GM12878 (cell line): ENCODE measurements at regions not wholly inside any gene's neighbourhood (a gene's known extent, or its start where the extent isn't known, plus 50 kb on each side); places are given as distances from the start of the nearest gene placed in this dataset.

Experiments used
- ATAC-seq: fragments of 200-7000 bp; cut with Tn5 transposase; 3 replicates; pipeline ENCODE4 v1.9.1; 2020; ENCODE audit warnings: mild to moderate bottlenecking, moderate library complexity
- BruUV-seq: library from RNA; stranded (reverse); fragments of 400-500 nt; replicated peaks from 2 replicates; lab custom pipeline; 2021; lab: Mats Ljungman, UMichigan
- CTCF ChIA-PET: fragments of 300-600 bp; sonication (Branson Sonifier 250); formaldehyde crosslinking; extraction: SDS; loops from one replicate; lab custom pipeline; 2021; ENCODE audit warnings: inconsistent platforms; lab: Yijun Ruan, JAX
- POLR2A ChIA-PET: fragments of 350-600 bp; formaldehyde crosslinking; extraction: SDS; loops from one replicate; lab custom pipeline; 2021; ENCODE audit warnings: inconsistent platforms; lab: Charles Lee
- RAD21 ChIA-PET: fragments of 300-600 bp; sonication (Branson Sonifier 250); formaldehyde crosslinking; loops from one replicate; lab custom pipeline; 2023; ENCODE audit warnings: antibody characterized with exemption; ENCODE audit not compliant: unreplicated experiment; lab: Charles Lee
- SMC1A ChIA-PET: fragments of 300-600 bp; sonication (Branson Sonifier 250); formaldehyde crosslinking; loops from one replicate; lab custom pipeline; 2023; ENCODE audit not compliant: unreplicated experiment, uncharacterized antibody; lab: Charles Lee
- DNase-seq: peaks from one replicate; pipeline ENCODE4 v3.0.0-alpha.2; 2011; ENCODE audit warnings: low read depth, low spot score
- FAIRE-seq: peaks from 3 replicates; lab custom pipeline; 2011; peaks lifted over from hg19 to GRCh38; lab: Jason Lieb, UNC
- H2AFZ ChIP-seq: 2 replicates; pipeline ENCODE4 v1.6.0; 2011; ENCODE audit warnings: low read depth, low read length, control low read depth; ENCODE audit not compliant: control insufficient read depth
- H3K27ac ChIP-seq: 2 replicates; pipeline ENCODE4 v1.5.1; 2011; ENCODE audit warnings: control low read depth; ENCODE audit not compliant: control insufficient read depth, insufficient read depth
- H3K27me3 ChIP-seq, 2 experiments: replicated peaks in 1 of 2; 2 replicates each; pipeline versions ENCODE4 v1.6.0 to v1.6.1; 2011; ENCODE audit warnings: low read length in 1 of 2; ENCODE audit not compliant: control insufficient read depth in 2 of 2, insufficient read depth in 2 of 2
- H3K36me3 ChIP-seq, 2 experiments: 2 replicates each; pipeline ENCODE4 v1.5.1; 2011; ENCODE audit warnings: low read length in 1 of 2; ENCODE audit not compliant: control insufficient read depth in 2 of 2, insufficient read depth in 2 of 2
- H3K4me1 ChIP-seq: 2 replicates; pipeline ENCODE4 v1.6.1; 2011; ENCODE audit warnings: mild to moderate bottlenecking, low read length, moderate library complexity, mixed read lengths; ENCODE audit not compliant: control insufficient read depth, insufficient read depth
- H3K4me2 ChIP-seq: 2 replicates; pipeline ENCODE4 v1.6.0; 2011; ENCODE audit warnings: control low read depth; ENCODE audit not compliant: control insufficient read depth, insufficient read depth
- H3K4me3 ChIP-seq: fragments of 200-600 bp; sonication (generic); 2 replicates; pipeline ENCODE4 v1.5.1; 2016
- H3K79me2 ChIP-seq: 2 replicates; pipeline ENCODE4 v1.6.0; 2011; ENCODE audit warnings: low read length; ENCODE audit not compliant: control insufficient read depth, insufficient read depth
- H3K9ac ChIP-seq: 2 replicates; pipeline ENCODE4 v1.8.0; 2011; ENCODE audit warnings: low read length, control low read depth, mixed read lengths; ENCODE audit not compliant: control insufficient read depth, insufficient read depth
- H3K9me3 ChIP-seq: replicated peaks from 3 replicates; pipeline ENCODE4 v1.5.1; 2011; ENCODE audit warnings: mild to moderate bottlenecking, low read length; ENCODE audit not compliant: control insufficient read depth, insufficient read depth
- H4K20me1 ChIP-seq: 2 replicates; pipeline ENCODE4 v1.6.0; 2011; ENCODE audit not compliant: control insufficient read depth, insufficient read depth
- BCL11A ChIP-seq: IDR thresholded peaks from 2 replicates; pipeline ENCODE4 v1.6.1; 2011; ENCODE audit warnings: low read depth, low read length
- CHD2 ChIP-seq: IDR thresholded peaks from 2 replicates; pipeline ENCODE4 v1.6.1; 2011; ENCODE audit warnings: low read depth, low read length, improper control_type of control experiment, borderline replicate concordance
- HDAC2 ChIP-seq: fragments of 200-600 bp; sonication (generic); IDR thresholded peaks from 2 replicates; pipeline ENCODE4 v1.6.1; 2017
- KLF5 ChIP-seq: fragments of 450-650 bp; IDR thresholded peaks from 2 replicates; pipeline ENCODE4 v1.6.1; 2014; ENCODE audit warnings: mild to moderate bottlenecking; ENCODE audit not compliant: partially characterized antibody
- LARP7 ChIP-seq: fragments of 450-650 bp; IDR thresholded peaks from 2 replicates; pipeline ENCODE4 v1.6.1; 2017; ENCODE audit warnings: mild to moderate bottlenecking
- MAX ChIP-seq: IDR thresholded peaks from 2 replicates; pipeline ENCODE4 v1.6.1; 2012; ENCODE audit warnings: low read depth, low read length, improper control_type of control experiment
- MYC ChIP-seq: IDR thresholded peaks from 2 replicates; pipeline ENCODE4 v1.6.1; 2011; ENCODE audit warnings: mild to moderate bottlenecking, low read length, moderate library complexity, inconsistent platforms; ENCODE audit not compliant: insufficient read depth, insufficient replicate concordance, insufficient read length, severe bottlenecking
- NFXL1 ChIP-seq: fragments of 450-650 bp; IDR thresholded peaks from 2 replicates; pipeline ENCODE4 v1.6.1; 2017; ENCODE audit warnings: antibody characterized with exemption, mild to moderate bottlenecking, borderline replicate concordance
- NR2C2 ChIP-seq: IDR thresholded peaks from 2 replicates; pipeline ENCODE4 v1.6.1; 2011; ENCODE audit warnings: borderline replicate concordance, low read depth; ENCODE audit not compliant: control insufficient read depth, insufficient read length
- PAX8 ChIP-seq: fragments of 450-650 bp; IDR thresholded peaks from 2 replicates; pipeline ENCODE4 v1.6.1; 2017; ENCODE audit warnings: mild to moderate bottlenecking, moderate library complexity
- PBX3 ChIP-seq: IDR thresholded peaks from 2 replicates; pipeline ENCODE4 v1.6.1; 2011; ENCODE audit warnings: mild to moderate bottlenecking, low read depth, low read length, moderate library complexity; ENCODE audit not compliant: insufficient replicate concordance
- POU2F2 ChIP-seq: IDR thresholded peaks from 3 replicates; pipeline ENCODE4 v1.6.1; 2011; ENCODE audit warnings: low read depth, mild to moderate bottlenecking, low read length, borderline replicate concordance
- RELA ChIP-seq: fragments of 450-650 bp; IDR thresholded peaks from 2 replicates; pipeline ENCODE4 v1.8.0; 2014; ENCODE audit warnings: borderline replicate concordance; ENCODE audit not compliant: partially characterized antibody
- TBL1XR1 ChIP-seq: IDR thresholded peaks from 2 replicates; pipeline ENCODE4 v1.6.1; 2012; ENCODE audit warnings: low read depth, low read length, improper control_type of control experiment
- TCF3 ChIP-seq: IDR thresholded peaks from 2 replicates; pipeline ENCODE4 v1.6.1; 2012; ENCODE audit warnings: low read depth, mild to moderate bottlenecking, low read length, borderline replicate concordance; ENCODE audit not compliant: insufficient read depth
- WRNIP1 ChIP-seq: IDR thresholded peaks from 2 replicates; pipeline ENCODE4 v1.6.1; 2011; ENCODE audit warnings: low read depth, low read length, improper control_type of control experiment, borderline replicate concordance
- ZNF384 ChIP-seq: IDR thresholded peaks from 2 replicates; pipeline ENCODE4 v1.6.1; 2012; ENCODE audit warnings: low read depth, mild to moderate bottlenecking, low read length, improper control_type of control experiment, borderline replicate concordance
- WGBS: methylation state at CpG from one replicate; pipeline ENCODE4 v1.1.6; 2016; ENCODE audit warnings: low lambda C conversion rate; ENCODE audit not compliant: insufficient replicate concordance, insufficient coverage; ENCODE audit errors: missing lambda C conversion rate; 5-methylcytosine and 5-hydroxymethylcytosine counted together
- in situ Hi-C: fragments of 300-500 bp; cut with MboI; formaldehyde crosslinking; loops from 9 replicates; pipeline ENCODE4 v1.14.3; 2018; ENCODE audit warnings: mixed read lengths
- intact Hi-C: fragments of 100-400 bp; cut with micrococcal nuclease; formaldehyde crosslinking; loops from one replicate; pipeline ENCODE4 v1.14.2; 2022; ENCODE audit not compliant: unreplicated experiment

GRCh38 chr1:87218618-87219017 lies 110.1 kb upstream of the LMO4 start:
- ATAC-seq (no peak), FAIRE-seq (no peak), DNase-seq (no peak)
- H3K27me3 ChIP-seq: no peaks in the 10 kb centered on the region
- H3K4me3 ChIP-seq: no peak overlapping the region
- no TSS peak for BruUV-seq
- no peak overlapping the region for H3K9ac ChIP-seq
- no peaks in the 10 kb centered on the region for H3K4me1 ChIP-seq
- no peaks in the 10 kb centered on the region for H3K36me3 ChIP-seq
- SMC1A ChIA-PET: no interaction called here
- RAD21 ChIA-PET: no interaction called here
- H2AFZ ChIP-seq: no peak overlapping the region
- intact Hi-C loops (no loop called here), in situ Hi-C loops (no loop called here)
- CTCF ChIA-PET: interaction anchor here (1.6 kb wide), 1 partner anchor 9 kb away, joined by 5 read pairs; no protein-coding TSS in a partner anchor
- H3K79me2 ChIP-seq: no peaks in the 10 kb centered on the region
- no peaks in the 10 kb centered on the region for H4K20me1 ChIP-seq
- peaks cover 2% of the 10 kb centered on the region; the same call in 2 of the 3 replicates for H3K9me3 ChIP-seq
- no peak overlapping the region for H3K4me2 ChIP-seq
- H3K27ac ChIP-seq: no peak overlapping the region
- TF ChIP-seq PBX3 (no peak), NR2C2 (no peak), PAX8 (no peak), TBL1XR1 (no peak), MYC (no peak), NFXL1 (no peak), ZNF384 (no peak), LARP7 (no peak), RELA (no peak), BCL11A (no peak), MAX (no peak), CHD2 (no peak), TCF3 (no peak), WRNIP1 (no peak), HDAC2 (no peak), POU2F2 (no peak), KLF5 (no peak)
- 3% methylated on average over 2 of the region's 2 CpGs for WGBS
- POLR2A ChIA-PET: no interaction called here
